ENCODE measurements at regions not wholly inside any gene's neighbourhood (a gene's known extent, or its start where the extent isn't known, plus 50 kb on each side); places are given as distances from the start of the nearest gene placed in this dataset.

DNA sequence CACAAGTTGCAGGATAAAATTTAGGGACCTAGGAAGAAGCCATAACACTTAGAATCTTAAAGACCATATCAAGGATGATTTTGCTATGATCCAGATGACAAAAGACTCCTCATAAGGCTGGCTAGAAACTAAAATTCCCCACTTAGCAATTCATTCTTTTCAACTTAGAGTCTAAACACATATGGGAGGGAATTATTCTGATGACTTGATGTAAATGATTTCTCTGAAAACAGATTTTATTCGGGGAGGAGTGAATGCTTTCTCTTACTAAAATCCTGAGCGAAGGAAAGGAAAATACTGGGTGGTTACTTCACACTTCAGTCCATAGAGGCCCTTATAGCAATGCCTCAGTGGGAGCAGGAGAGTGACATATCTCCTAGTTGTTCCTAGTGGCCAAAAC, 138.7 kb upstream of the SORCS1 start:
- Histone ChIP-seq H3K4me1 (ENCODE audit: control extremely low read depth in 1 of 4, control insufficient read depth in 4 of 4, insufficient read depth in 4 of 4, low read length in 3 of 4) (no peaks in the 10 kb centered on the region), H3K36me3 (ENCODE audit: control insufficient read depth in 4 of 4, insufficient read depth in 4 of 4, low read length in 3 of 4) (no peaks in the 10 kb centered on the region), H3K9me3 (ENCODE audit: control extremely low read depth in 1 of 5, control insufficient read depth in 4 of 5, insufficient read depth in 2 of 5, low read depth in 1 of 5, low read length in 4 of 5) (peaks cover 0 to 3% (median 0%) of the 10 kb centered on the region in 5 experiments), H3K4me3 (ENCODE audit: control insufficient read depth in 1 of 7, extremely low read depth in 1 of 7, insufficient read depth in 4 of 7, low read depth in 2 of 7, low read length in 6 of 7) (no peak overlapping the region), H3K27me3 (replicated peaks in 2 of 5; ENCODE audit: control insufficient read depth in 4 of 5, insufficient read depth in 5 of 5, low read length in 4 of 5) (no peaks in the 10 kb centered on the region), H3K27ac (ENCODE audit: insufficient read depth in 1 of 2, low read depth in 1 of 2, low read length in 2 of 2, poor library complexity in 1 of 2, severe bottlenecking in 2 of 2) (no peak overlapping the region)
- CTCF ChIA-PET = no interaction called here
- DNase-seq = no peak
- POLR2A ChIA-PET = no interaction called here
- WGBS (ENCODE audit: insufficient coverage) = 83% methylated on average over 1 of the region's 2 CpGs

DNA sequence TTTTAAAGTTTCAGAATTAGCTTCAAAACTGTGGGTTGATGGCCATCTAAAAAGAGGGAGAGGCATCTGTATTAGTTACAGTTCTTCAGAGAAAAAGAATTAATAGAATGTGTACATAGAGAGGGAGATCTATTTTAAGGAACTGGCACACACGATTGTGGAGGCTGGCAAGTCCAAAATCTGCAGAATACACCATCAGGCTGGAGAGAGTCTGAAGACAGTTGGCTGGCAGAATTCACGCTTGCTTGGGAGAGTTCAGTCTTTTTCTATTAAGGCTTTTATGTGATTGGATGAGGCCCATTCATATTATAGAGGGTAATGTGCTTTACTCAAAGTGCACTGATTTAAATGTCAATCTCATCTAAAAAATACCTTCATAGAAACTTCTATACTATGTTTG, 135.1 kb upstream of the SORCS1 start:
- CTCF ChIA-PET = no interaction called here
- WGBS (ENCODE audit: insufficient coverage) = 100% methylated on average over 1 of the region's 2 CpGs

DNA sequence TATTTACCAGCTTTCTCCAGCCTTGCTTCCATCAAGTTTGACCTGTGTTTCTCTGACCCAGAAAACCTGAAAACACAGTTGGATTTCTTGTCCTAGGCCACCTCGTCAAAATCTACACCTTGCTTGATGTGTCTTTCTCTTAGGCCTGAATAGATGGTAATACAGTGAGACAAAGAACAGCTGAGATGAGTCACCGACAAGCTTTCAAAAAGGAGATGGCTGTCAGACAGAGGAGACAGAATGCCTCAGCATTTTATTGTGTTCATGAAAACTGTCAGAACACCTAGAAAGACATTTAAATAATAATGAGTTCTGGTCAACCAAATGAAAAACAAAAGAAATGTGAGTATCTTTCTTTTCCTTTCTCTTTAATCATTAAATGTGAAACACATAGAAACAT, 119.7 kb upstream of the SORCS1 start:
- Histone ChIP-seq H3K36me3 (ENCODE audit: control insufficient read depth in 4 of 4, insufficient read depth in 4 of 4, low read length in 3 of 4) (no peaks in the 10 kb centered on the region), H3K4me1 (ENCODE audit: control extremely low read depth in 1 of 4, control insufficient read depth in 4 of 4, insufficient read depth in 4 of 4, low read length in 3 of 4) (no peaks in the 10 kb centered on the region), H3K9me3 (ENCODE audit: control extremely low read depth in 1 of 5, control insufficient read depth in 4 of 5, insufficient read depth in 2 of 5, low read depth in 1 of 5, low read length in 4 of 5) (peaks cover 0 to 4% (median 0%) of the 10 kb centered on the region in 5 experiments), H3K27ac (ENCODE audit: insufficient read depth in 1 of 2, low read depth in 1 of 2, low read length in 2 of 2, poor library complexity in 1 of 2, severe bottlenecking in 2 of 2) (no peak overlapping the region), H3K4me3 (ENCODE audit: control insufficient read depth in 1 of 7, extremely low read depth in 1 of 7, insufficient read depth in 4 of 7, low read depth in 2 of 7, low read length in 6 of 7) (no peak overlapping the region), H3K27me3 (replicated peaks in 2 of 5; ENCODE audit: control insufficient read depth in 4 of 5, insufficient read depth in 5 of 5, low read length in 4 of 5) (no peaks in the 10 kb centered on the region)
- WGBS (ENCODE audit: insufficient coverage) = 87% methylated on average over 2 of the region's 2 CpGs
- CTCF ChIA-PET = no interaction called here
- POLR2A ChIA-PET = no interaction called here
- no peak for DNase-seq

More for the DNA sequence above, 135.1 kb upstream of the SORCS1 start:
- Histone ChIP-seq H3K4me3 (ENCODE audit: control insufficient read depth in 1 of 7, extremely low read depth in 1 of 7, insufficient read depth in 4 of 7, low read depth in 2 of 7, low read length in 6 of 7) (no peak overlapping the region), H3K9me3 (ENCODE audit: control extremely low read depth in 1 of 5, control insufficient read depth in 4 of 5, insufficient read depth in 2 of 5, low read depth in 1 of 5, low read length in 4 of 5) (peaks cover 0 to 3% (median 0%) of the 10 kb centered on the region in 5 experiments), H3K27me3 (replicated peaks in 2 of 5; ENCODE audit: control insufficient read depth in 4 of 5, insufficient read depth in 5 of 5, low read length in 4 of 5) (no peaks in the 10 kb centered on the region), H3K36me3 (ENCODE audit: control insufficient read depth in 4 of 4, insufficient read depth in 4 of 4, low read length in 3 of 4) (no peaks in the 10 kb centered on the region), H3K4me1 (ENCODE audit: control extremely low read depth in 1 of 4, control insufficient read depth in 4 of 4, insufficient read depth in 4 of 4, low read length in 3 of 4) (no peaks in the 10 kb centered on the region), H3K27ac (ENCODE audit: insufficient read depth in 1 of 2, low read depth in 1 of 2, low read length in 2 of 2, poor library complexity in 1 of 2, severe bottlenecking in 2 of 2) (no peak overlapping the region)
- POLR2A ChIA-PET = no interaction called here
- DNase-seq = no peak

DNA sequence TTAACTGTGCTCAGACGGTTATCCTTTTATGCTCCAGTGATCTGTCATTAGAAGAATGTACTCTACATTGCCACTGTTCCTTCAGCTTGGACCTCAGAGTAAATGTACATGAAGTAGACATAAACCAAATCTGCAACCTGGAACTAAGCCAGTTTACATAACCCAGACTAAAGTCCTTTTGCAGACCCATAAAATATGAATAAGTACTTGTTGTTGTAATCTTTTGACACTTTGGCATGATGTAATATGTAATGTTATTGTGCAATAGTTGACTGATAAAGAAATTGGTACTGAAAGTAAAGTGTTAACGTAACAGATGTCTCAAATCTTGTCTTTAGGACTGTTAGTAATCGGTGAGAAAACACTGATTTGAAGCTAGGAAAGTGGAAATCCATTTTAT, 115.8 kb upstream of the SORCS1 start:
- ChIA-PET POLR2A (no interaction called here), CTCF (interaction anchor here (1.0 kb wide), 1 partner anchor 25 kb away, joined by 3 read pairs; no protein-coding TSS in a partner anchor)
- WGBS (ENCODE audit: insufficient coverage) = 97% methylated on average over 3 of the region's 3 CpGs
- Histone ChIP-seq H3K4me3 (ENCODE audit: control insufficient read depth in 1 of 7, extremely low read depth in 1 of 7, insufficient read depth in 4 of 7, low read depth in 2 of 7, low read length in 6 of 7) (no peak overlapping the region), H3K36me3 (ENCODE audit: control insufficient read depth in 4 of 4, insufficient read depth in 4 of 4, low read length in 3 of 4) (no peaks in the 10 kb centered on the region), H3K9me3 (ENCODE audit: control extremely low read depth in 1 of 5, control insufficient read depth in 4 of 5, insufficient read depth in 2 of 5, low read depth in 1 of 5, low read length in 4 of 5) (no peaks in the 10 kb centered on the region), H3K27ac (ENCODE audit: insufficient read depth in 1 of 2, low read depth in 1 of 2, low read length in 2 of 2, poor library complexity in 1 of 2, severe bottlenecking in 2 of 2) (no peak overlapping the region), H3K4me1 (ENCODE audit: control extremely low read depth in 1 of 4, control insufficient read depth in 4 of 4, insufficient read depth in 4 of 4, low read length in 3 of 4) (no peaks in the 10 kb centered on the region), H3K27me3 (replicated peaks in 2 of 5; ENCODE audit: control insufficient read depth in 4 of 5, insufficient read depth in 5 of 5, low read length in 4 of 5) (no peaks in the 10 kb centered on the region)
- DNase-seq = no peak

DNA sequence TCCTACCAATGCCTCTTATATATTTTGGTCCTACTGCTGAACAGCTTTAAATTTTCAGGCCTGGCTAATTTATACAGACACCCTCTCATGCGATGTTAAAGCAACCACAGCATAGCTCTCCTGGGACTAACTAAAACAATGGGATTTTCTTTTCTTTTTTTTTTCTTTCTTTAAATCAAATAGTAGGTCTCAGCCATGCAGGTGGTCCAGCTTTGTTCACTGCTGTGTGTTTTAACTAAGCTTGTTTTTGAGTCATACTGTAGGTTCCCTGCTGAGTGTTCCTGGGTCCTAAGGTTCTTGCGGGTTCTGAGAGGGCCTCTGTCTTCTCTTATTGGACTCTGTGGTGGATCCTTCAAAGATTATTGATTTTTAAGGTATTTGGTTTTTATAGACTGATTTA, 113.1 kb upstream of the SORCS1 start:
- Histone ChIP-seq H3K4me3 (ENCODE audit: control insufficient read depth in 1 of 7, extremely low read depth in 1 of 7, insufficient read depth in 4 of 7, low read depth in 2 of 7, low read length in 6 of 7) (no peak overlapping the region), H3K27me3 (replicated peaks in 2 of 5; ENCODE audit: control insufficient read depth in 4 of 5, insufficient read depth in 5 of 5, low read length in 4 of 5) (no peaks in the 10 kb centered on the region), H3K4me1 (ENCODE audit: control extremely low read depth in 1 of 4, control insufficient read depth in 4 of 4, insufficient read depth in 4 of 4, low read length in 3 of 4) (no peaks in the 10 kb centered on the region), H3K9me3 (ENCODE audit: control extremely low read depth in 1 of 5, control insufficient read depth in 4 of 5, insufficient read depth in 2 of 5, low read depth in 1 of 5, low read length in 4 of 5) (no peaks in the 10 kb centered on the region), H3K36me3 (ENCODE audit: control insufficient read depth in 4 of 4, insufficient read depth in 4 of 4, low read length in 3 of 4) (no peaks in the 10 kb centered on the region), H3K27ac (ENCODE audit: insufficient read depth in 1 of 2, low read depth in 1 of 2, low read length in 2 of 2, poor library complexity in 1 of 2, severe bottlenecking in 2 of 2) (no peak overlapping the region)
- DNase-seq = no peak
- POLR2A ChIA-PET = interaction anchor here (0.6 kb wide), 1 partner anchor 9 kb away, joined by 5 read pairs; no protein-coding TSS in a partner anchor
- CTCF ChIA-PET = no interaction called here
- no CpG with 5 or more reads among the region's 2 CpGs for WGBS (ENCODE audit: insufficient coverage)

DNA sequence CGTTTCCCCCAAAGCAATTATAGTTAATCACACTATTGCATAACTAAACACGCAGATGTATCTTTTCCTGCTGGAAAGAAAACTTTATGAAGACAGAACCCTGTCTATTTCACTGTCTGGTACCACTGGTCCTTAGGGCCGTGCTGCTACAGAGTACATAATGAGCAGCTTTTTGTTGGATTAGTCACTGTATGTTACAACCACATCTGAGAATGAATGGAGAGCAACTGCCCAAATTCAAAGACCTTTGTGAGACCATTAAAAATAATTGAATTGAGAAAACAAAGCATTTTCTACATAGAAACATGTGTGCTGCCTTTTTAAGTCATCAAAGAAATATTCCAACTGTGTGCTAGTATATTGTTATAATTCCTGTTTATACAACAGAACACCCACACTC, 111.3 kb upstream of the SORCS1 start:
- Histone ChIP-seq H3K36me3 (ENCODE audit: control insufficient read depth in 4 of 4, insufficient read depth in 4 of 4, low read length in 3 of 4) (no peaks in the 10 kb centered on the region), H3K4me3 (ENCODE audit: control insufficient read depth in 1 of 7, extremely low read depth in 1 of 7, insufficient read depth in 4 of 7, low read depth in 2 of 7, low read length in 6 of 7) (no peak overlapping the region), H3K27me3 (replicated peaks in 2 of 5; ENCODE audit: control insufficient read depth in 4 of 5, insufficient read depth in 5 of 5, low read length in 4 of 5) (no peaks in the 10 kb centered on the region), H3K9me3 (ENCODE audit: control extremely low read depth in 1 of 5, control insufficient read depth in 4 of 5, insufficient read depth in 2 of 5, low read depth in 1 of 5, low read length in 4 of 5) (no peaks in the 10 kb centered on the region), H3K4me1 (ENCODE audit: control extremely low read depth in 1 of 4, control insufficient read depth in 4 of 4, insufficient read depth in 4 of 4, low read length in 3 of 4) (no peaks in the 10 kb centered on the region), H3K27ac (ENCODE audit: insufficient read depth in 1 of 2, low read depth in 1 of 2, low read length in 2 of 2, poor library complexity in 1 of 2, severe bottlenecking in 2 of 2) (no peak overlapping the region)
- POLR2A ChIA-PET = no interaction called here
- CTCF ChIA-PET = no interaction called here
- no peak for DNase-seq
- WGBS (ENCODE audit: insufficient coverage) = 100% methylated on average over 2 of the region's 3 CpGs

DNA sequence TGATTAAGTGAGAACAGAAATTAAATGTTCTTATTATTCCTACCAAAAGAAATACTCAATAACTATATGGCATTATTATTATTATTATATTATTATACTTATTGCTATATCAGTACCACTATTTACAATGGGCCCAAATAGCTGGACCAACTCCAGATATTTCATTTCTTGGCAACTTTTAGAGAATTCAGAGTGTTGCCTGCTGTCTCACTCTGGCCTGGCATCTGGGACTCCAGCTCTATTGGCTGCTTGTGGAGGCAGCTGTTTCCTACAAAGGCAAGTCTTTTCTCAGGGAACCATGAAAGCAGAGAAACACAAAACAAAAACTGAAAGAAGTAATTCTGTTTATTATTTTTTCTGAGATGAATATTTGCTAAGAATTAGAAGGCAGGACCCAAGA, 105.1 kb upstream of the SORCS1 start:
- CTCF ChIA-PET = no interaction called here
- no peak overlapping the region for H3K4me3 ChIP-seq (ENCODE audit: control insufficient read depth in 1 of 7, extremely low read depth in 1 of 7, insufficient read depth in 4 of 7, low read depth in 2 of 7, low read length in 6 of 7)
- no peaks in the 10 kb centered on the region for H3K4me1 ChIP-seq (ENCODE audit: control extremely low read depth in 1 of 4, control insufficient read depth in 4 of 4, insufficient read depth in 4 of 4, low read length in 3 of 4)
- no peak overlapping the region for H3K27ac ChIP-seq (ENCODE audit: insufficient read depth in 1 of 2, low read depth in 1 of 2, low read length in 2 of 2, poor library complexity in 1 of 2, severe bottlenecking in 2 of 2)
- no peaks in the 10 kb centered on the region for H3K9me3 ChIP-seq (ENCODE audit: control extremely low read depth in 1 of 5, control insufficient read depth in 4 of 5, insufficient read depth in 2 of 5, low read depth in 1 of 5, low read length in 4 of 5)
- no peaks in the 10 kb centered on the region for H3K36me3 ChIP-seq (ENCODE audit: control insufficient read depth in 4 of 4, insufficient read depth in 4 of 4, low read length in 3 of 4)
- POLR2A ChIA-PET = no interaction called here
- no peaks in the 10 kb centered on the region for H3K27me3 ChIP-seq (replicated peaks in 2 of 5; ENCODE audit: control insufficient read depth in 4 of 5, insufficient read depth in 5 of 5, low read length in 4 of 5)
- no peak for DNase-seq

All from common myeloid progenitor, CD34-positive (primary cell).